ENCODE measurements at regions not wholly inside any gene's neighbourhood (a gene's known extent, or its start where the extent isn't known, plus 50 kb on each side); places are given as distances from the start of the nearest gene placed in this dataset.

- no peak for DNase-seq (ENCODE audit: low read depth in 2 of 2)
Observed at GRCh38 chr22:48522271-48522670, 1305.4 kb downstream of the BRD1 start.

GRCh38 chr22:48520884-48521588 lies 1306.6 kb downstream of the BRD1 start:
- DNase-seq (ENCODE audit: low read depth in 2 of 2): no peak

- DNase-seq (ENCODE audit: low read depth in 2 of 2): no peak
Observed at GRCh38 chr22:48520207-48520606, 1307.5 kb downstream of the BRD1 start.

GRCh38 chr22:48517039-48518030 lies 1310.3 kb downstream of the BRD1 start:
- no peak for DNase-seq (ENCODE audit: low read depth in 2 of 2)

GRCh38 chr22:48516571-48516970 lies 1311.1 kb downstream of the BRD1 start:
- no peak for DNase-seq (ENCODE audit: low read depth in 2 of 2)

GRCh38 chr22:48515571-48516200 lies 1312.0 kb downstream of the BRD1 start:
- DNase-seq (ENCODE audit: low read depth in 2 of 2): no peak

- DNase-seq (ENCODE audit: low read depth in 2 of 2): no peak
Observed at GRCh38 chr22:48513929-48514328, 1313.7 kb downstream of the BRD1 start.

- no peak for DNase-seq (ENCODE audit: low read depth in 2 of 2)
Observed at GRCh38 chr22:48513446-48513845, 1314.2 kb downstream of the BRD1 start.

- DNase-seq (ENCODE audit: low read depth in 2 of 2): no peak
Observed at GRCh38 chr22:48511781-48512327, 1315.8 kb downstream of the BRD1 start.

GRCh38 chr22:48511211-48511610 lies 1316.5 kb downstream of the BRD1 start:
- DNase-seq (ENCODE audit: low read depth in 2 of 2): no peak

- DNase-seq (ENCODE audit: low read depth in 2 of 2): no peak
Observed at GRCh38 chr22:48510599-48510998, 1317.1 kb downstream of the BRD1 start.

- DNase-seq (ENCODE audit: low read depth in 2 of 2): no peak
Observed at GRCh38 chr22:48507595-48508350, 1319.9 kb downstream of the BRD1 start.

- DNase-seq (ENCODE audit: low read depth in 2 of 2): no peak
Observed at GRCh38 chr22:48507171-48507570, 1320.5 kb downstream of the BRD1 start.

GRCh38 chr22:48506506-48507145 lies 1321.0 kb downstream of the BRD1 start:
- DNase-seq (ENCODE audit: low read depth in 2 of 2): no peak

- DNase-seq (ENCODE audit: low read depth in 2 of 2): no peak
Observed at GRCh38 chr22:48505891-48506290, 1321.8 kb downstream of the BRD1 start.

GRCh38 chr22:48504519-48505140 lies 1323.0 kb downstream of the BRD1 start:
- no peak for DNase-seq (ENCODE audit: low read depth in 2 of 2)

GRCh38 chr22:48503876-48504275 lies 1323.8 kb downstream of the BRD1 start:
- no peak for DNase-seq (ENCODE audit: low read depth in 2 of 2)

GRCh38 chr22:48503035-48503625 lies 1324.5 kb downstream of the BRD1 start:
- DNase-seq (ENCODE audit: low read depth in 2 of 2): no peak

- no peak for DNase-seq (ENCODE audit: low read depth in 2 of 2)
Observed at GRCh38 chr22:48501231-48501750, 1326.4 kb downstream of the BRD1 start.
